IPS DF 6.9 (cell line): ENCODE measurements at regions not wholly inside any gene's neighbourhood (a gene's known extent, or its start where the extent isn't known, plus 50 kb on each side); places are given as distances from the start of the nearest gene placed in this dataset.

Source experiments
- DNase-seq: peaks from one replicate; pipeline ENCODE4 v3.0.0-alpha.2; 2013; ENCODE audit warnings: low read depth, low spot score
- H3K27ac ChIP-seq: one replicate; pipeline ENCODE4 v1.5.1; 2013; ENCODE audit warnings: low read length, control low read depth
- H3K27me3 ChIP-seq: 2 replicates; pipeline ENCODE4 v1.6.1; 2013; ENCODE audit warnings: mild to moderate bottlenecking, low read length; ENCODE audit not compliant: control insufficient read depth, insufficient read depth
- H3K36me3 ChIP-seq: 2 replicates; pipeline ENCODE4 v1.6.1; 2013; ENCODE audit warnings: low read length; ENCODE audit not compliant: control insufficient read depth, insufficient read depth
- H3K4me1 ChIP-seq: 2 replicates; pipeline ENCODE4 v1.6.1; 2013; ENCODE audit warnings: low read length; ENCODE audit not compliant: control insufficient read depth, insufficient read depth
- H3K4me3 ChIP-seq: 2 replicates; pipeline ENCODE4 v1.5.1; 2013; ENCODE audit warnings: mild to moderate bottlenecking, low read length
- H3K9me3 ChIP-seq: 2 replicates; pipeline ENCODE4 v1.6.1; 2013; ENCODE audit warnings: low read length, inconsistent platforms; ENCODE audit not compliant: control insufficient read depth, insufficient read depth
- WGBS: extraction: QIAGEN DNeasy Blood & Tissue Kit; methylation state at CpG from one replicate; pipeline ENCODE4 v1.1.7; 2013; ENCODE audit warnings: mixed read lengths, missing lambda C conversion rate; ENCODE audit not compliant: insufficient read length, insufficient coverage; 5-methylcytosine and 5-hydroxymethylcytosine counted together

GRCh38 chr7:32266932-32267475 lies 196.8 kb upstream of the PDE1C start:
- Histone ChIP-seq H3K36me3 (no peaks in the 10 kb centered on the region), H3K4me3 (no peak overlapping the region), H3K27me3 (no peaks in the 10 kb centered on the region), H3K27ac (no peak overlapping the region), H3K9me3 (no peaks in the 10 kb centered on the region), H3K4me1 (no peaks in the 10 kb centered on the region)
- peak; percentile 5 for DNase-seq
- no CpG with 5 or more reads among the region's 16 CpGs for WGBS

GRCh38 chr7:32264702-32265284 lies 194.6 kb upstream of the PDE1C start:
- no peaks in the 10 kb centered on the region for H3K4me1 ChIP-seq
- DNase-seq: no peak
- no peak overlapping the region for H3K27ac ChIP-seq
- H3K9me3 ChIP-seq: no peaks in the 10 kb centered on the region
- H3K4me3 ChIP-seq: no peak overlapping the region
- no CpG with 5 or more reads among the region's 2 CpGs for WGBS
- H3K36me3 ChIP-seq: no peaks in the 10 kb centered on the region
- H3K27me3 ChIP-seq: no peaks in the 10 kb centered on the region

- no peak for DNase-seq
- Histone ChIP-seq H3K36me3 (no peaks in the 10 kb centered on the region), H3K4me3 (no peak overlapping the region), H3K4me1 (no peaks in the 10 kb centered on the region), H3K27me3 (no peaks in the 10 kb centered on the region), H3K9me3 (no peaks in the 10 kb centered on the region), H3K27ac (no peak overlapping the region)
Observed at GRCh38 chr7:32263611-32264010, 193.4 kb upstream of the PDE1C start.

- H3K27me3 ChIP-seq: no peaks in the 10 kb centered on the region
- H3K27ac ChIP-seq: no peak overlapping the region
- no peak for DNase-seq
- WGBS: no CpG with 5 or more reads among the region's 4 CpGs
- H3K36me3 ChIP-seq: no peaks in the 10 kb centered on the region
- no peaks in the 10 kb centered on the region for H3K9me3 ChIP-seq
- no peak overlapping the region for H3K4me3 ChIP-seq
- no peaks in the 10 kb centered on the region for H3K4me1 ChIP-seq
Observed at GRCh38 chr7:32262315-32262714, 192.1 kb upstream of the PDE1C start.

- no peak for DNase-seq
- Histone ChIP-seq H3K27ac (no peak overlapping the region), H3K4me1 (no peaks in the 10 kb centered on the region), H3K4me3 (no peak overlapping the region), H3K9me3 (no peaks in the 10 kb centered on the region), H3K27me3 (no peaks in the 10 kb centered on the region), H3K36me3 (no peaks in the 10 kb centered on the region)
- no CpG with 5 or more reads among the region's 12 CpGs for WGBS
Observed at GRCh38 chr7:32259931-32260596, 189.9 kb upstream of the PDE1C start.

GRCh38 chr7:32258265-32258664 lies 188.1 kb upstream of the PDE1C start:
- Histone ChIP-seq H3K4me3 (no peak overlapping the region), H3K36me3 (no peaks in the 10 kb centered on the region), H3K27ac (no peak overlapping the region), H3K9me3 (no peaks in the 10 kb centered on the region), H3K27me3 (no peaks in the 10 kb centered on the region), H3K4me1 (no peaks in the 10 kb centered on the region)
- WGBS: no CpG with 5 or more reads among the region's 4 CpGs
- no peak for DNase-seq

- Histone ChIP-seq H3K27me3 (no peaks in the 10 kb centered on the region), H3K27ac (no peak overlapping the region)
- WGBS: no CpG with 5 or more reads among the region's 1 CpG
Observed at GRCh38 chr7:32257621-32258020, 187.4 kb upstream of the PDE1C start.

GRCh38 chr7:32256811-32257210 lies 186.6 kb upstream of the PDE1C start:
- Histone ChIP-seq H3K36me3 (no peaks in the 10 kb centered on the region), H3K4me3 (no peak overlapping the region), H3K27me3 (no peaks in the 10 kb centered on the region), H3K4me1 (no peaks in the 10 kb centered on the region), H3K9me3 (no peaks in the 10 kb centered on the region), H3K27ac (no peak overlapping the region)
- DNase-seq: no peak
- WGBS: no CpG with 5 or more reads among the region's 2 CpGs

More at GRCh38 chr7:32257621-32258020, 187.4 kb upstream of the PDE1C start:
- H3K4me3 ChIP-seq: no peak overlapping the region
- no peak for DNase-seq
- no peaks in the 10 kb centered on the region for H3K36me3 ChIP-seq
- no peaks in the 10 kb centered on the region for H3K9me3 ChIP-seq
- H3K4me1 ChIP-seq: no peaks in the 10 kb centered on the region

GRCh38 chr7:32256376-32256775 lies 186.2 kb upstream of the PDE1C start:
- no peaks in the 10 kb centered on the region for H3K27me3 ChIP-seq
- H3K36me3 ChIP-seq: no peaks in the 10 kb centered on the region
- H3K27ac ChIP-seq: no peak overlapping the region
- no peak overlapping the region for H3K4me3 ChIP-seq
- no peaks in the 10 kb centered on the region for H3K9me3 ChIP-seq
- no peak for DNase-seq
- no CpG with 5 or more reads among the region's 2 CpGs for WGBS
- no peaks in the 10 kb centered on the region for H3K4me1 ChIP-seq

GRCh38 chr7:32255036-32255435 lies 184.8 kb upstream of the PDE1C start:
- DNase-seq: no peak
- no peak overlapping the region for H3K27ac ChIP-seq
- H3K4me3 ChIP-seq: no peak overlapping the region
- H3K9me3 ChIP-seq: no peaks in the 10 kb centered on the region
- no peaks in the 10 kb centered on the region for H3K36me3 ChIP-seq
- no peaks in the 10 kb centered on the region for H3K4me1 ChIP-seq
- no peaks in the 10 kb centered on the region for H3K27me3 ChIP-seq
- no CpG with 5 or more reads among the region's 6 CpGs for WGBS

GRCh38 chr7:32253299-32253698 lies 183.1 kb upstream of the PDE1C start:
- DNase-seq: no peak
- H3K27ac ChIP-seq: no peak overlapping the region

More at GRCh38 chr7:32253299-32253698, 183.1 kb upstream of the PDE1C start:
- no peaks in the 10 kb centered on the region for H3K36me3 ChIP-seq
- WGBS: no CpG with 5 or more reads among the region's 3 CpGs
- H3K4me1 ChIP-seq: no peaks in the 10 kb centered on the region
- H3K9me3 ChIP-seq: no peaks in the 10 kb centered on the region
- no peaks in the 10 kb centered on the region for H3K27me3 ChIP-seq
- no peak overlapping the region for H3K4me3 ChIP-seq
